HCT116 (cell line): ENCODE measurements at regions not wholly inside any gene's neighbourhood (a gene's known extent, or its start where the extent isn't known, plus 50 kb on each side); places are given as distances from the start of the nearest gene placed in this dataset.

Experiments
- ATAC-seq: fragments of 200-7000 bp; cut with Tn5 transposase; 2 replicates; pipeline ENCODE4 v1.9.1; 2020; ENCODE audit warnings: mild to moderate bottlenecking, moderate library complexity
- BruUV-seq: library from RNA; stranded (reverse); fragments of 400-500 nt; replicated peaks from 2 replicates; lab custom pipeline; 2021; lab: Mats Ljungman, UMichigan
- CTCF ChIA-PET: fragments of 300-600 bp; sonication (Branson Sonifier 250); formaldehyde crosslinking; loops from one replicate; lab custom pipeline; 2021; ENCODE audit warnings: antibody characterized with exemption; lab: Charles Lee
- POLR2A ChIA-PET: fragments of 300-600, 350-600 bp; sonication (Branson Sonifier 250); formaldehyde crosslinking; loops from one replicate; lab custom pipeline; 2021; ENCODE audit warnings: antibody characterized with exemption; lab: Charles Lee
- RAD21 ChIA-PET, 2 experiments: fragments of 300-600 bp; sonication (Branson Sonifier 250); formaldehyde crosslinking; loops; one replicate each; lab custom pipeline; 2023; ENCODE audit warnings: low total read pairs in 2 of 2; ENCODE audit not compliant: uncharacterized antibody in 2 of 2, unreplicated experiment in 2 of 2, low non-redundant PET in 1 of 2; lab: Charles Lee
- DNase-seq: peaks from one replicate; pipeline ENCODE4 v3.0.0-alpha.2; 2010; ENCODE audit warnings: low read depth, low spot score
- H2AFZ ChIP-seq: fragments of 200-600 bp; shearing (Covaris generic), sonication (generic); 2 replicates; pipeline ENCODE4 v1.6.1; 2017; ENCODE audit warnings: low read depth, mixed run types, mixed read lengths, antibody characterized with exemption, low read length; ENCODE audit not compliant: poor library complexity, severe bottlenecking
- H3K27ac ChIP-seq: 2 replicates; pipeline ENCODE4 v1.5.1; 2012; ENCODE audit warnings: low read depth, low read length
- H3K27me3 ChIP-seq: fragments of 200-600 bp; sonication (generic); 2 replicates; pipeline ENCODE4 v1.6.1; 2016; ENCODE audit warnings: mixed run types, low read length, mixed read lengths; ENCODE audit not compliant: insufficient read depth
- H3K36me3 ChIP-seq, 2 experiments: fragments of 200-500 bp in 1 of 2; fragments of 200-600 bp in 1 of 2; sonication (Bioruptor generic) in 1 of 2; sonication (generic) in 1 of 2; 2 replicates each; pipeline versions ENCODE4 v1.5.1 to v1.6.1; 2014 to 2016; ENCODE audit warnings: low read length in 2 of 2, inconsistent platforms in 1 of 2, mixed read lengths in 1 of 2, mixed run types in 1 of 2; ENCODE audit not compliant: insufficient read depth in 2 of 2, control insufficient read depth in 1 of 2
- H3K4me1 ChIP-seq, 2 experiments: fragments of 200-600 bp in 1 of 2; sonication (generic) in 1 of 2; 2 replicates each; pipeline versions ENCODE4 v1.5.1 to v1.6.1; 2012 to 2017; ENCODE audit warnings: low read length in 2 of 2, inconsistent platforms in 1 of 2, mild to moderate bottlenecking in 1 of 2, mixed read lengths in 1 of 2, mixed run types in 1 of 2, moderate library complexity in 1 of 2; ENCODE audit not compliant: insufficient read depth in 2 of 2, control insufficient read depth in 1 of 2
- H3K4me2 ChIP-seq: fragments of 200-600 bp; sonication (generic); 2 replicates; pipeline ENCODE4 v1.6.1; 2017; ENCODE audit warnings: mixed run types, low read length, mixed read lengths
- H3K4me3 ChIP-seq, 2 experiments: fragments of 200-600 bp in 1 of 2; sonication (generic) in 1 of 2; replicated peaks in 1 of 2; 2 replicates each; pipeline ENCODE4 v1.5.1; 2011 to 2016; ENCODE audit warnings: low read length in 2 of 2, control low read depth in 1 of 2, low read depth in 1 of 2, mild to moderate bottlenecking in 1 of 2, mixed read lengths in 1 of 2, mixed run types in 1 of 2
- H3K79me2 ChIP-seq: fragments of 200-600 bp; sonication (generic); 2 replicates; pipeline ENCODE4 v1.6.1; 2017; ENCODE audit warnings: mild to moderate bottlenecking, mixed run types, low read length, moderate library complexity, mixed read lengths; ENCODE audit not compliant: insufficient read depth
- H3K9ac ChIP-seq: fragments of 200-600 bp; sonication (generic); 2 replicates; pipeline ENCODE4 v1.6.1; 2016; ENCODE audit warnings: low read length, mixed read lengths
- H3K9me2 ChIP-seq: fragments of 200-600 bp; sonication (generic), shearing (Covaris generic); 2 replicates; pipeline ENCODE4 v1.6.1; 2017; ENCODE audit warnings: mixed run types, mild to moderate bottlenecking, moderate library complexity; ENCODE audit not compliant: insufficient read depth
- H3K9me3 ChIP-seq, 2 experiments: fragments of 200-500 bp in 1 of 2; fragments of 200-600 bp in 1 of 2; sonication (Bioruptor generic) in 1 of 2; sonication (generic) in 1 of 2; 2 replicates each; pipeline ENCODE4 v1.6.1; 2014 to 2017; ENCODE audit warnings: low read length in 2 of 2, mixed read lengths in 2 of 2, inconsistent platforms in 1 of 2, low read depth in 1 of 2, mild to moderate bottlenecking in 1 of 2, mixed run types in 1 of 2, moderate library complexity in 1 of 2; ENCODE audit not compliant: control insufficient read depth in 1 of 2, insufficient read depth in 1 of 2
- H4K20me1 ChIP-seq: fragments of 200-600 bp; sonication (generic), shearing (Covaris generic); 2 replicates; pipeline ENCODE4 v1.6.1; 2017; ENCODE audit warnings: mixed run types, mild to moderate bottlenecking, moderate library complexity; ENCODE audit not compliant: insufficient read depth
- ATF3 ChIP-seq: IDR thresholded peaks from 2 replicates; pipeline ENCODE4 v1.6.1; 2012
- EGR1 ChIP-seq: IDR thresholded peaks from 2 replicates; pipeline ENCODE4 v1.6.1; 2012; ENCODE audit warnings: low read depth
- POLR2A ChIP-seq: IDR thresholded peaks from 2 replicates; pipeline ENCODE4 v1.7.0; 2011; ENCODE audit warnings: borderline replicate concordance; ENCODE audit not compliant: insufficient read depth, insufficient read length; ENCODE audit errors: extremely low read depth
- RAD21 ChIP-seq: IDR thresholded peaks from 2 replicates; pipeline ENCODE4 v1.6.1; 2012; ENCODE audit warnings: low read depth, mild to moderate bottlenecking
- SIN3A ChIP-seq: IDR thresholded peaks from 2 replicates; pipeline ENCODE4 v1.6.1; 2012; ENCODE audit warnings: low read depth
- SP1 ChIP-seq: IDR thresholded peaks from 2 replicates; pipeline ENCODE4 v1.6.1; 2012; ENCODE audit warnings: low read depth
- SRF ChIP-seq: IDR thresholded peaks from 2 replicates; pipeline ENCODE4 v1.6.1; 2012; ENCODE audit warnings: low read depth
- intact Hi-C: fragments of 100-400 bp; cut with micrococcal nuclease; formaldehyde crosslinking; loops from 2 replicates; pipeline ENCODE4 v1.10.0; 2022
- TF ChIP-seq, protein P1 (sequence below): IDR thresholded peaks from 2 replicates; pipeline ENCODE4 v1.6.1; 2012; ENCODE audit warnings: low read depth
- TF ChIP-seq, protein P2 (sequence below): IDR thresholded peaks from 2 replicates; pipeline ENCODE4 v1.6.1; 2012

- TF ChIP-seq RAD21 (no peak), POLR2A (no peak), SRF (no peak), EGR1 (no peak), SP1 (no peak), SIN3A (no peak), ATF3 (no peak)
- TF ChIP-seq, protein P1, sequence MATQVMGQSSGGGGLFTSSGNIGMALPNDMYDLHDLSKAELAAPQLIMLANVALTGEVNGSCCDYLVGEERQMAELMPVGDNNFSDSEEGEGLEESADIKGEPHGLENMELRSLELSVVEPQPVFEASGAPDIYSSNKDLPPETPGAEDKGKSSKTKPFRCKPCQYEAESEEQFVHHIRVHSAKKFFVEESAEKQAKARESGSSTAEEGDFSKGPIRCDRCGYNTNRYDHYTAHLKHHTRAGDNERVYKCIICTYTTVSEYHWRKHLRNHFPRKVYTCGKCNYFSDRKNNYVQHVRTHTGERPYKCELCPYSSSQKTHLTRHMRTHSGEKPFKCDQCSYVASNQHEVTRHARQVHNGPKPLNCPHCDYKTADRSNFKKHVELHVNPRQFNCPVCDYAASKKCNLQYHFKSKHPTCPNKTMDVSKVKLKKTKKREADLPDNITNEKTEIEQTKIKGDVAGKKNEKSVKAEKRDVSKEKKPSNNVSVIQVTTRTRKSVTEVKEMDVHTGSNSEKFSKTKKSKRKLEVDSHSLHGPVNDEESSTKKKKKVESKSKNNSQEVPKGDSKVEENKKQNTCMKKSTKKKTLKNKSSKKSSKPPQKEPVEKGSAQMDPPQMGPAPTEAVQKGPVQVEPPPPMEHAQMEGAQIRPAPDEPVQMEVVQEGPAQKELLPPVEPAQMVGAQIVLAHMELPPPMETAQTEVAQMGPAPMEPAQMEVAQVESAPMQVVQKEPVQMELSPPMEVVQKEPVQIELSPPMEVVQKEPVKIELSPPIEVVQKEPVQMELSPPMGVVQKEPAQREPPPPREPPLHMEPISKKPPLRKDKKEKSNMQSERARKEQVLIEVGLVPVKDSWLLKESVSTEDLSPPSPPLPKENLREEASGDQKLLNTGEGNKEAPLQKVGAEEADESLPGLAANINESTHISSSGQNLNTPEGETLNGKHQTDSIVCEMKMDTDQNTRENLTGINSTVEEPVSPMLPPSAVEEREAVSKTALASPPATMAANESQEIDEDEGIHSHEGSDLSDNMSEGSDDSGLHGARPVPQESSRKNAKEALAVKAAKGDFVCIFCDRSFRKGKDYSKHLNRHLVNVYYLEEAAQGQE = no peak
- TF ChIP-seq, protein P2, sequence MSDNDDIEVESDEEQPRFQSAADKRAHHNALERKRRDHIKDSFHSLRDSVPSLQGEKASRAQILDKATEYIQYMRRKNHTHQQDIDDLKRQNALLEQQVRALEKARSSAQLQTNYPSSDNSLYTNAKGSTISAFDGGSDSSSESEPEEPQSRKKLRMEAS = no peak
- Histone ChIP-seq H3K9ac (no peak overlapping the region), H3K9me3 (no peaks in the 10 kb centered on the region), H3K4me3 (no peak overlapping the region), H3K27me3 (no peaks in the 10 kb centered on the region), H3K27ac (no peak overlapping the region), H3K36me3 (no peaks in the 10 kb centered on the region), H3K9me2 (no peaks in the 10 kb centered on the region), H3K4me1 (no peaks in the 10 kb centered on the region), H3K79me2 (no peaks in the 10 kb centered on the region), H3K4me2 (no peak overlapping the region), H4K20me1 (no peaks in the 10 kb centered on the region), H2AFZ (no peak overlapping the region)
- ATAC-seq (no peak), DNase-seq (no peak)
- intact Hi-C loops = loop anchor here (10.0 kb wide), 1 partner anchor 1774 kb away; no protein-coding TSS in a partner anchor
- ChIA-PET POLR2A (no interaction called here), CTCF (no interaction called here), RAD21 (no interaction called here)
- no TSS peak for BruUV-seq
These were observed 86.7 kb upstream of the WDR44 start for GRCh38 chrX:118259213-118259612.
